WTC11 (cell line): ENCODE measurements at regions not wholly inside any gene's neighbourhood (a gene's known extent, or its start where the extent isn't known, plus 50 kb on each side); places are given as distances from the start of the nearest gene placed in this dataset.

Experiments
- CTCF ChIP-seq: fragments of 200-600 bp; IDR thresholded peaks from 2 replicates; pipeline ENCODE4 v1.8.0; 2022; ENCODE audit warnings: antibody characterized with exemption
- GABPB1 ChIP-seq: sonication (generic); formaldehyde crosslinking; IDR thresholded peaks from 2 replicates; pipeline ENCODE4 v1.8.1; 2023; ENCODE audit warnings: mild to moderate bottlenecking, missing genetic modification reagents
- ZNF281 ChIP-seq: sonication (generic); formaldehyde crosslinking; IDR thresholded peaks from 2 replicates; pipeline ENCODE4 v1.8.0; 2023; ENCODE audit warnings: mild to moderate bottlenecking, missing genetic modification reagents
- TF ChIP-seq, protein P1 (sequence below): sonication (generic); formaldehyde crosslinking; conservative IDR thresholded peaks from 2 replicates; pipeline ENCODE4 v1.8.1; 2022; ENCODE audit warnings: mild to moderate bottlenecking, missing genetic modification reagents
- TF ChIP-seq, protein P2 (sequence below): sonication (generic); formaldehyde crosslinking; IDR thresholded peaks from 2 replicates; pipeline ENCODE4 v1.8.0; 2022; ENCODE audit warnings: mild to moderate bottlenecking, missing genetic modification reagents

DNA sequence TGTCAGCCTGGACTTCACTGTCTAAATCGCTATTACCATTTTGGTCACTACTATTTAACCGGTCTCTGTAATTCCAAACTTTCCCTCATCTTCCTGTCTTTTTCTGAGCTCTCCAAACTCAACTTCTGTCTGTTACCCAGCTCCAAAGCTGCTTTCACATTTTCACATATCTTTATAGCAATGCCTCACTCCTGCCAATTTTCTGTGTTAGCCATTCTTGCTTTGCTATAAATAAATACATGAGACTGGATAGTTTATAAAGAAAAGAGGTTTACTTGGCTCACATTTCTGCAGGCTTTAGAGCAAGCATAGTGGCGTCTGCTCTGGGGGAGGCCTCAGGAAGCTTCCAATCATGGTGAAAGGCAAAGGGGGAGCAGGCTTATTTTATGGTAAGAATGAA lies 368.3 kb upstream of the GNPDA2 start:
- TF ChIP-seq, protein P1, sequence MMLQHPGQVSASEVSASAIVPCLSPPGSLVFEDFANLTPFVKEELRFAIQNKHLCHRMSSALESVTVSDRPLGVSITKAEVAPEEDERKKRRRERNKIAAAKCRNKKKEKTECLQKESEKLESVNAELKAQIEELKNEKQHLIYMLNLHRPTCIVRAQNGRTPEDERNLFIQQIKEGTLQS (CRISPR knock-in tag) = no peak
- TF ChIP-seq CTCF (no peak), ZNF281 (no peak), GABPB1 (CRISPR knock-in tag) (no peak)
- TF ChIP-seq, protein P2, sequence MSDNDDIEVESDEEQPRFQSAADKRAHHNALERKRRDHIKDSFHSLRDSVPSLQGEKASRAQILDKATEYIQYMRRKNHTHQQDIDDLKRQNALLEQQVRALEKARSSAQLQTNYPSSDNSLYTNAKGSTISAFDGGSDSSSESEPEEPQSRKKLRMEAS (CRISPR knock-in tag) = no peak
